ENCODE measurements at regions not wholly inside any gene's neighbourhood (a gene's known extent, or its start where the extent isn't known, plus 50 kb on each side); places are given as distances from the start of the nearest gene placed in this dataset.

DNA sequence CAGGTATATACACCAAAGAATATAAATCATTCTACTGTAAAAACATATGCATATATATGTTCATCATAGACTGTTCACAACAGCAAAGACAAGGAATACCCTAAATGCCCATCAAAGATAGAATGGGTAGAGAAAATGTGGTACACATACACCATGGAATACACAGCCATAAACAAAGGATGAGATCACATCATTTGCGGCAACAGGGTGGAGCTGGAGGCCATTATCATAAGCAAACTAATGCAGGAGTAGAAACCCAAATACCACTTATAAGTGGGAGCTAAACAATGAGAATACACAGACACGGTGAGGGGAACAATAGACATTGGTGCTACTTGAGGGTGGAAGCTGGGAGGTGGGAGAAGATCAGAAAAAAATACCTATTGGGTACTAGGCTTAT, 117.6 kb downstream of the COX7C start:
- no peak overlapping the region for H3K9ac ChIP-seq (ENCODE audit: low read depth, low read length)
- no peaks in the 10 kb centered on the region for H3K36me3 ChIP-seq (ENCODE audit: control insufficient read depth, insufficient read depth, low read length)
- no peak overlapping the region for H3K4ac ChIP-seq (ENCODE audit: low read depth, low read length)
- no TSS peak for BruUV-seq (replicated peaks)
- in situ Hi-C loops (cut with MboI; ENCODE audit: low sequenced_read_pairs), result no loop called here
- ATAC-seq (ENCODE audit: low read depth) (no peak), DNase-seq (no peak)
- no peak overlapping the region for H4K8ac ChIP-seq (ENCODE audit: low read depth in 2 of 2, low read length in 2 of 2)
- POLR2A ChIA-PET (ENCODE audit: unreplicated experiment), result no interaction called here
- CTCF ChIA-PET, result no interaction called here
- no peak overlapping the region for H4K5ac ChIP-seq (ENCODE audit: low read depth, low read length)
- no CpG with 5 or more reads among the region's 2 CpGs for WGBS, 2 experiments (ENCODE audit: extremely low coverage in 2 of 2, insufficient read length in 1 of 2)
- no peak overlapping the region for H4K91ac ChIP-seq (ENCODE audit: insufficient read depth, low read depth, low read length)
- H2BK5ac ChIP-seq (ENCODE audit: low read depth, low read length, poor library complexity, severe bottlenecking), result no peak overlapping the region
- dilution Hi-C loops (cut with HindIII; ENCODE audit: low sequenced_read_pairs, unreplicated experiment), result no loop called here
- H2AK9ac ChIP-seq (replicated peaks; ENCODE audit: low read depth, low read length, poor library complexity), result no peak overlapping the region
- H3K4me2 ChIP-seq (ENCODE audit: low read depth, low read length), result no peak overlapping the region
- H2BK120ac ChIP-seq (ENCODE audit: low read depth, low read length), result no peak overlapping the region
- intact Hi-C loops (cut with micrococcal nuclease), result no loop called here
- no peak overlapping the region for H2BK20ac ChIP-seq (ENCODE audit: low read depth, low read length)
- no peak overlapping the region for H3K14ac ChIP-seq (replicated peaks; ENCODE audit: low read depth, low read length)
- no peaks in the 10 kb centered on the region for H3K27me3 ChIP-seq (ENCODE audit: control insufficient read depth, insufficient read depth, low read length)
- no peaks in the 10 kb centered on the region for H3K4me1 ChIP-seq (ENCODE audit: control insufficient read depth, insufficient read depth, low read length)
- no peak overlapping the region for H3K27ac ChIP-seq (ENCODE audit: insufficient read depth, low read length)
- H3K23ac ChIP-seq (ENCODE audit: low read depth, low read length), result no peak overlapping the region
- TF ChIP-seq RAD21 (IDR thresholded peaks at IDR 0.05; ENCODE audit: low read length) (no peak), CEBPB (IDR thresholded peaks at IDR 0.05; ENCODE audit: low read depth, low read length) (no peak), RCOR1 (IDR thresholded peaks at IDR 0.05; ENCODE audit: insufficient replicate concordance, low read length) (no peak), BHLHE40 (IDR thresholded peaks at IDR 0.05; ENCODE audit: low read depth, low read length) (no peak)
- no peaks in the 10 kb centered on the region for H4K20me1 ChIP-seq (ENCODE audit: insufficient read depth, low read length)
- H3K18ac ChIP-seq (ENCODE audit: low read depth, low read length), result no peak overlapping the region
- H3K4me3 ChIP-seq (ENCODE audit: insufficient read depth, low read depth, low read length), result no peak overlapping the region
- H3K9me1 ChIP-seq (ENCODE audit: insufficient read depth, low read length), result no peaks in the 10 kb centered on the region
- no peaks in the 10 kb centered on the region for H3K79me1 ChIP-seq (ENCODE audit: low read depth in 1 of 2, low read length in 2 of 2)
- no peak overlapping the region for H2AFZ ChIP-seq (replicated peaks; ENCODE audit: low read length, poor library complexity)
- H2AK5ac ChIP-seq (ENCODE audit: low read depth, low read length), result no peak overlapping the region
- no peak overlapping the region for H3K56ac ChIP-seq (ENCODE audit: extremely low read depth, insufficient read depth, low read length)
- H2BK15ac ChIP-seq (ENCODE audit: low read depth, low read length), result no peak overlapping the region
- H3K9me3 ChIP-seq (ENCODE audit: control insufficient read depth, insufficient read depth, low read length), result no peaks in the 10 kb centered on the region
